GM10266 (cell line): ENCODE measurements at regions not wholly inside any gene's neighbourhood (a gene's known extent, or its start where the extent isn't known, plus 50 kb on each side); places are given as distances from the start of the nearest gene placed in this dataset.

Experiments
- DNase-seq: peaks from one replicate; pipeline ENCODE4 v3.0.0; 2012; ENCODE audit errors: extremely low spot score
- TF ChIP-seq, protein P1 (sequence below): IDR thresholded peaks from 2 replicates; pipeline ENCODE4 v1.5.1; 2012; ENCODE audit warnings: mild to moderate bottlenecking, low read depth; ENCODE audit not compliant: control insufficient read depth, insufficient read depth; ENCODE audit errors: missing control alignments

DNA sequence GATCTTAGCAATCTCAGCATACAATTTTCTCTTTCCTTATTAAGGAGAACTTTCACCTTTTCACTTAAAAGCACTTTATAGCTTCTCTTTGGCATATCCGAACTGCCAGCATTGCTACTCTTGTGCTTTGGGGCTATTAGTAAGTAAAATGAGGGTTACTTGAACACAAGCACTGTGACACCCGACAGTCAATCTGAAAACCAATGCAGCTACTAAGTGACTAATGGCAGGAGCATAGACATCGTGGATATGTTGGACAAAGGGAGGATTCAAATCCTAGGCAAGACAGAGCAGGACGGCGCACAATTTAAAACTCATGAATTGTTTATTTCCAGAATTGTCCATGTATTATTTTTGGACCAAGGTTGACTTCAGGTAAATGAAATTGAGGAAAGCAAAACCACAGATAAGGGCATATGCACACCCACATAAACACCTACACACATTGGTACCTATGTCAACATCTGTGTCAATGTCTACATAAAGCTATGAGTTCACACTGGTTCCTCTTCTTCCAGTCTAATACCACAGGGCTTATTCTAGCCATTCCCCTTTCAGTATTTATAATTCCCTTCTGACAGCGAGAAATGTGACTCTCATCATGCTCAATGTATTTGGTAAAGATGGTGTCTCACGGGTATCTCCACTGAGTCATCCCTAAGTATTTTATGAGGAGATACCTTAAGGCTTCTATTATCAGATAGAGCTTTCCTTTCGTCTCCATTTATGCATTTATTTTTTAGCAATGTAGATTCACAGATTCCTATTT, 75.3 kb upstream of the RALGPS2 start:
- TF ChIP-seq, protein P1, sequence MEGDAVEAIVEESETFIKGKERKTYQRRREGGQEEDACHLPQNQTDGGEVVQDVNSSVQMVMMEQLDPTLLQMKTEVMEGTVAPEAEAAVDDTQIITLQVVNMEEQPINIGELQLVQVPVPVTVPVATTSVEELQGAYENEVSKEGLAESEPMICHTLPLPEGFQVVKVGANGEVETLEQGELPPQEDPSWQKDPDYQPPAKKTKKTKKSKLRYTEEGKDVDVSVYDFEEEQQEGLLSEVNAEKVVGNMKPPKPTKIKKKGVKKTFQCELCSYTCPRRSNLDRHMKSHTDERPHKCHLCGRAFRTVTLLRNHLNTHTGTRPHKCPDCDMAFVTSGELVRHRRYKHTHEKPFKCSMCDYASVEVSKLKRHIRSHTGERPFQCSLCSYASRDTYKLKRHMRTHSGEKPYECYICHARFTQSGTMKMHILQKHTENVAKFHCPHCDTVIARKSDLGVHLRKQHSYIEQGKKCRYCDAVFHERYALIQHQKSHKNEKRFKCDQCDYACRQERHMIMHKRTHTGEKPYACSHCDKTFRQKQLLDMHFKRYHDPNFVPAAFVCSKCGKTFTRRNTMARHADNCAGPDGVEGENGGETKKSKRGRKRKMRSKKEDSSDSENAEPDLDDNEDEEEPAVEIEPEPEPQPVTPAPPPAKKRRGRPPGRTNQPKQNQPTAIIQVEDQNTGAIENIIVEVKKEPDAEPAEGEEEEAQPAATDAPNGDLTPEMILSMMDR = no peak
- no peak for DNase-seq

DNA sequence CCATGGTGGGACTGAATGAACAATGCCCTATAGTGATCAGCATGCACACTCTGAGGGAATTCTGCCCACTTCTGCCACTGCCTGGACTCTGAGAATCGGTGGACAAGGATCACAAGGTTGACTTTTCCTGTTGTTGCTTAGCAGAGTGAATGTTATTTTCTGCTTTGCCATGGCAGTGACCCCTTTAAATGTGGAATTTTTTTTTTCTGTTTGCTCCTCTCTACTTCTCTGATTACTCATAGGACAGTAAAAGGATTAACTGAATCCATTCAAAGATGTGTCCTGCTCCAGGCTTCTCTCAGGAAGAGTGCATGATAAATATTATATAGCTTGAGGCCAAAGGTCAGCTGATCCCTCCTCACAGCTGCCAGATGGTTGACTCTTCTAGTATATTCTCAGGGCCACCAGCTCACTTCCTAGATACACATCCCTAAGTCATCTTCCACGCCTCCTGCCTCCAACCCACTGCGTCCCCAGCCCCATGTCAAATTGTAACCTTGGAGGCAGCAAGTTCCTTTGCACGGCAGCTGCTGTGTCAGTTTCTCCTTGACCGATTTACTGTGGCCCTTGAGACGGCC, 74.0 kb upstream of the RALGPS2 start:
- TF ChIP-seq, protein P1 = no peak
- DNase-seq = no peak

DNA sequence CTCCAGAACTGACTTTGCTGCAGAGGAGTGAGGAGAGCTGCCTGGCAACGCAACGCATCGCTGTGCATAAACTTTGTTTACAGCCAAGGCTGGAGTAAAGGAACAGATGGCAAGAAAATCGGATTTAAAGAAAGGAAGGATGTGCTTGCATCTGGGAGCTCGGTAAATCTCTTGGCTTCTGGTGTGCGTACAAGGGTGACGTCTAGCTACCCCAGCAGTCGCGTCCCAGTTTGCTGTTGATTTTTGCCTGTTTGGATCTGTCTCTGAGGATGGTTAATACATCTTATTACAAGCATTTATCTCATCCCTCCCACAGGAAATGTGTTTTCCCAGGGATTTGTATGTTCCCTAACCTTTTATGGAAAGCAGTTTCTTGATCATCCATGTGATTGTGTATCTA, 73.3 kb upstream of the RALGPS2 start:
- TF ChIP-seq, protein P1 = no peak
- no peak for DNase-seq

DNA sequence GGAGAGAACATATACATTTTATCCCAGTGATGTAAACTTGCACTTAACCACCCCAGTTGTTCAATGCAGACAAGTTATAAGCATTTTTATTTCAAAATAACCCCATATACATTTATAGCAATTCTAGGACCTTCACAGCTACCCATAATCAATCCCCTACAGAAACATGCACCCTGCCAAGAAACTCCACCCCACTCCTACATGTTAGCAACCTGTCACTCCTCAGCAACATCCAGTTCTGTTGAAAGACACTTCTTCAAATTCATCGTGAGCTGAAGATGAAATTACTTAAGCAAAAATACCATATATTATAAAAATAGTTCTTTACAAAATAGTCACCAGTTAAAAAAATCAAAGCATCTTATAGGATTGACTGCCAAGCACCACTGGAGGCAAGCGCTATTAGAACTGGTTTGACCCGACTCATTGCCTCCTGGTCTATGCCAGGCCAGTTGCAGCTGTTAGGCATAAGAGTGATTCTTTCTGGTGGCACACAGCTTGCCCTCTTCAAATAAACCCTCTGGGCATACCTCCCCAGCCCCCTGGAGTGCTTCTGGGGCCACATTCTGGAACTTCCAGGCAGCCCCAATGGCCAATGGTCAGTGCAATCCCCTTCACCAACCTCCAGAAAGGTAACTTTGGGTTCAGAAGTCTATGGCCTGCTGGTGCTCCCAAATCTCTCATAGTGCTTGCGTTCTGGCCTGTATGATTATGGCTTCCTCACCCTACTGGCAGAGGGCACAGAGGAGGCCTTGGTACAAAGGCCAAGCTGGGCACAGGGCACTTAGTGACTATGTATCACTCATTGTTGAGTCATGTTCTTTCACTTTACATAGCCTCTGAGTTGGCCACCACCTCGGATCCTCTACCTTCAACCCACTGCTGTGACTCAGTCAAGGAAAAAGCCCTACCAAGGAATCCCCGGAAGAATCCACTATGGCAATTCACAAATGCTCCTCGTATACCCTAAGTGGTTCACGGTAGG, 72.2 kb upstream of the RALGPS2 start:
- TF ChIP-seq, protein P1 = no peak
- no peak for DNase-seq

DNA sequence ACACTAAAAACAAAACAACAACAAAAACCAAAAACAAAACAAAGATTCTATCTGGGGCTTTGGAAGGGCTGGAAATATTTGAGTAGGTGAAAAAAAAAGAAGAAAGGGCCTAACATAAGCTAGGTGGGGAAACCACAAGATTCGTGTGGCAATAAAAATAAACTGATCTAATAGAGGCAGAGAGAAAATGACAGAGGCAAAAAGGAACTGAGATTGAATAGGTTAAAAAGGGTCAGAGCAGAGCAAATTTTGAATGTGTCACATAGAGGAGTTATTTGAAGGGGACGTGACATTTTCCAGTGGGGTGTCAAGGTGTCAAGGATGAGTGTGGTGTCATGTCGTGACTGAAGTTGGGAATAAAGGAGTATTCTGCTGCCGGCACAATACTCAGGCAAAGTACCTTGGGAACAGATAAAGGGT, 65.2 kb upstream of the RALGPS2 start:
- DNase-seq = peak; percentile 20

DNA sequence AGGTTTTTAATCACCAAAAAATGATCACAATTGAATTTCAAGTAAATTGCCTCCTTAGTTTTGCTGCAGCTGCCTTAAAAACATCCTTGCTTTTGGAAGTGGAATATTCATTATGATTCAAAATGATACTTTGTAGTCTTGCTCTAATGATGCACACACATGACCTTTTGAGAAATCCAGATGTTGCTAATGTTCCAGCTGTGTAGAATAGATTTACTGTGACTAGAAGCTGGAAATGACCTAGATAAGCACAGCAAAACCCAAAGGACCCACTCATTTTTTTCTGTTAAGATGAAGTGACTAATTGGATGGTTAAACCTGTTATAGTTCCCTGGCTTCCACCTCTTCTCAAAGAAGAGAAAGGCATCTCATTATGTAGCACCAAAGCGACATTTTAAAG, 64.6 kb upstream of the RALGPS2 start:
- TF ChIP-seq, protein P1 = no peak
- DNase-seq = no peak

More for the DNA sequence above, 65.2 kb upstream of the RALGPS2 start:
- TF ChIP-seq, protein P1 = no peak
